Psoas muscle (tissue), 7 donors: ENCODE measurements at regions not wholly inside any gene's neighbourhood (a gene's known extent, or its start where the extent isn't known, plus 50 kb on each side); places are given as distances from the start of the nearest gene placed in this dataset.

Experiments
- ATAC-seq, 4 donors: fragments of 200-7000 bp; cut with Tn5 transposase; one replicate each; pipeline ENCODE4 v1.9.1; 2020; ENCODE audit warnings: moderate library complexity in 3 of 4, mild to moderate bottlenecking in 2 of 4
- DNase-seq, 2 donors: peaks; one replicate each; pipeline ENCODE4 v3.0.0-alpha.2; 2020
- H3K27ac ChIP-seq: fragments of 200-600 bp; one replicate; pipeline ENCODE4 v1.8.0; 2022
- H3K27me3 ChIP-seq, 3 donors: fragments of 200-600 bp in 1 of 3; one replicate each; pipeline versions ENCODE4 v1.6.1 to v1.8.0; 2013 to 2022; ENCODE audit warnings: low read length in 2 of 3, mild to moderate bottlenecking in 2 of 3, moderate library complexity in 1 of 3; ENCODE audit not compliant: insufficient read depth in 3 of 3
- H3K36me3 ChIP-seq, 2 donors: fragments of 200-600 bp in 1 of 2; one replicate each; pipeline versions ENCODE4 v1.6.1 to v1.8.0; 2013 to 2022; ENCODE audit warnings: low read depth in 1 of 2, mild to moderate bottlenecking in 1 of 2, moderate library complexity in 1 of 2; ENCODE audit not compliant: insufficient read depth in 1 of 2
- H3K4me1 ChIP-seq: fragments of 200-600 bp; one replicate; pipeline ENCODE4 v1.8.0; 2022
- H3K4me3 ChIP-seq: fragments of 200-600 bp; one replicate; pipeline ENCODE4 v1.8.0; 2022; ENCODE audit warnings: mild to moderate bottlenecking
- H3K9me3 ChIP-seq: fragments of 200-600 bp; one replicate; pipeline ENCODE4 v1.8.0; 2022
- CTCF ChIP-seq: fragments of 200-600 bp; IDR thresholded peaks from one replicate; pipeline ENCODE4 v1.8.0; 2022; ENCODE audit warnings: antibody characterized with exemption
- WGBS, 3 donors: extraction: QIAGEN DNeasy Blood & Tissue Kit; methylation state at CpG; one replicate each; pipeline versions ENCODE4 v1.1.6 to v1.1.7; 2013; 5-methylcytosine and 5-hydroxymethylcytosine counted together
- intact Hi-C, 2 donors: fragments of 100-400 bp; cut with DNase I; formaldehyde crosslinking; loops; one replicate each; pipeline versions ENCODE4 v1.11.0 to v1.14.2; 2022
- donor health status: healthy with polysubstance abuse.
- donor health status: DM: no; HTN: no; CAD: no; lungs with moderate emphysema.
- donor health status: Bipolar disorder and iron deficiency.
- donor health status: healthy.
- donor health status: DM: yes; HTN: yes; CAD: no.
- donor health status: DM: no; HTN: no; CAD: no.
- donor health status: DM: yes; HTN: yes; CAD: no.

GRCh38 chr9:17907779-17908508 lies 329.1 kb downstream of the SH3GL2 start:
- Histone ChIP-seq H3K4me3 (no peak overlapping the region), H3K9me3 (no peaks in the 10 kb centered on the region), H3K4me1 (no peaks in the 10 kb centered on the region), H3K36me3 (no peaks in the 10 kb centered on the region), H3K27me3 (peaks cover 0 to 34% (median 18%) of the 10 kb centered on the region in 3 donors), H3K27ac (no peak overlapping the region)
- DNase-seq (no peak), ATAC-seq (no peak)
- WGBS, 3 donors, result 49 to 51% (median 50%) methylated on average over 13 of the region's 13 CpGs
- TF ChIP-seq CTCF, result no peak
- intact Hi-C loops, result no loop called here

GRCh38 chr9:17926246-17926645 lies 347.4 kb downstream of the SH3GL2 start:
- H3K9me3 ChIP-seq, result no peaks in the 10 kb centered on the region
- no peak overlapping the region for H3K4me3 ChIP-seq
- intact Hi-C loops, result loop anchor here in 1 of 2 donors (10.0 kb wide), 1 partner anchor 59 kb away; no protein-coding TSS in a partner anchor
- H3K4me1 ChIP-seq, result no peaks in the 10 kb centered on the region
- WGBS, 3 donors, result 85 to 87% (median 85%) methylated on average over 8 of the region's 8 CpGs
- no peaks in the 10 kb centered on the region for H3K36me3 ChIP-seq
- DNase-seq, result no peak
- H3K27me3 ChIP-seq, result no peaks in the 10 kb centered on the region
- ATAC-seq, result no peak
- no peak for TF ChIP-seq CTCF
- H3K27ac ChIP-seq, result no peak overlapping the region

GRCh38 chr9:17927616-17928015 lies 348.8 kb downstream of the SH3GL2 start:
- Histone ChIP-seq H3K9me3 (no peaks in the 10 kb centered on the region), H3K27me3 (no peaks in the 10 kb centered on the region), H3K36me3 (no peaks in the 10 kb centered on the region), H3K4me1 (no peaks in the 10 kb centered on the region), H3K4me3 (no peak overlapping the region), H3K27ac (no peak overlapping the region)
- TF ChIP-seq CTCF, result no peak
- no peak for DNase-seq
- ATAC-seq, result no peak
- intact Hi-C loops, result loop anchor here in 1 of 2 donors (10.0 kb wide), 1 partner anchor 57 kb away; no protein-coding TSS in a partner anchor

- ATAC-seq (no peak), DNase-seq (no peak)
- H3K9me3 ChIP-seq, result no peaks in the 10 kb centered on the region
- H3K27me3 ChIP-seq, result no peaks in the 10 kb centered on the region
- no peak overlapping the region for H3K27ac ChIP-seq
- intact Hi-C loops, result loop anchor here in 1 of 2 donors (10.0 kb wide), 1 partner anchor 57 kb away; no protein-coding TSS in a partner anchor
- WGBS, 3 donors, result 89 to 91% (median 90%) methylated on average over 1 of the region's 1 CpG
- no peak for TF ChIP-seq CTCF
- no peak overlapping the region for H3K4me3 ChIP-seq
- no peaks in the 10 kb centered on the region for H3K36me3 ChIP-seq
- no peaks in the 10 kb centered on the region for H3K4me1 ChIP-seq
These were observed 349.4 kb downstream of the SH3GL2 start for GRCh38 chr9:17928228-17928627.
